Lung (tissue), 11 donors: ENCODE measurements at regions not wholly inside any gene's neighbourhood (a gene's known extent, or its start where the extent isn't known, plus 50 kb on each side); places are given as distances from the start of the nearest gene placed in this dataset.

Experiments
- ATAC-seq: fragments of 200-7000 bp; cut with Tn5 transposase; one replicate; pipeline ENCODE4 v1.9.1; 2020; ENCODE audit warnings: moderate number of reproducible peaks; ENCODE audit not compliant: insufficient read depth, low FRiP score
- DNase-seq, 3 donors: peaks; one replicate each; pipeline ENCODE4 v3.0.0-alpha.2; 2013 to 2017
- H3K27ac ChIP-seq, 2 donors: one replicate each; pipeline ENCODE4 v1.5.1; 2013; ENCODE audit warnings: mild to moderate bottlenecking in 2 of 2, moderate library complexity in 2 of 2, control low read depth in 1 of 2, inconsistent platforms in 1 of 2, low read depth in 1 of 2, low read length in 1 of 2
- H3K27me3 ChIP-seq, 3 donors: one replicate each; pipeline ENCODE4 v1.5.1; 2013; ENCODE audit warnings: low read length in 2 of 3; ENCODE audit not compliant: control insufficient read depth in 3 of 3, insufficient read depth in 3 of 3
- H3K36me3 ChIP-seq, 4 donors: one replicate each; pipeline ENCODE4 v1.5.1; 2013; ENCODE audit warnings: low read length in 4 of 4, mild to moderate bottlenecking in 1 of 4, moderate library complexity in 1 of 4; ENCODE audit not compliant: control insufficient read depth in 4 of 4, insufficient read depth in 4 of 4
- H3K4me1 ChIP-seq, 5 donors: one replicate each; pipeline ENCODE4 v1.5.1; 2013; ENCODE audit warnings: low read length in 5 of 5, mild to moderate bottlenecking in 2 of 5, moderate library complexity in 1 of 5; ENCODE audit not compliant: control insufficient read depth in 5 of 5, insufficient read depth in 5 of 5
- H3K4me3 ChIP-seq: one replicate; pipeline ENCODE4 v1.5.1; 2013; ENCODE audit warnings: mild to moderate bottlenecking, control low read depth, moderate library complexity
- H3K9ac ChIP-seq, 2 donors: one replicate each; pipeline ENCODE4 v1.5.1; 2013; ENCODE audit warnings: low read length in 2 of 2, control low read depth in 1 of 2; ENCODE audit not compliant: insufficient read depth in 1 of 2
- H3K9me3 ChIP-seq, 4 donors: one replicate each; pipeline ENCODE4 v1.5.1; 2013; ENCODE audit warnings: low read length in 3 of 4, mild to moderate bottlenecking in 1 of 4, moderate library complexity in 1 of 4; ENCODE audit not compliant: control insufficient read depth in 4 of 4, insufficient read depth in 3 of 4
- CTCF ChIP-seq: IDR thresholded peaks from 2 replicates; pipeline ENCODE4 v1.5.1; 2012; ENCODE audit warnings: mild to moderate bottlenecking; ENCODE audit errors: control extremely low read depth, extremely low read depth
- WGBS, 2 donors: extraction: QIAGEN DNeasy Blood & Tissue Kit; methylation state at CpG; one replicate each; pipeline ENCODE4 v1.1.7; 2013; 5-methylcytosine and 5-hydroxymethylcytosine counted together
- donor health status: control.
- donor health status: control.
- donor health status: Bipolar disorder and iron deficiency.
- donor health status: healthy.
- donor health status: DM: yes; HTN: yes; CAD: no.

GRCh38 chr10:33673839-33674415 lies 339.5 kb upstream of the NRP1 start:
- no peak for TF ChIP-seq CTCF
- ATAC-seq: no peak
- Histone ChIP-seq H3K36me3 (no peaks in the 10 kb centered on the region), H3K9ac (no peak overlapping the region), H3K4me1 (peaks cover 0 to 13% (median 2%) of the 10 kb centered on the region in 5 donors), H3K27me3 (no peaks in the 10 kb centered on the region), H3K27ac (no peak overlapping the region), H3K9me3 (no peaks in the 10 kb centered on the region), H3K4me3 (no peak overlapping the region)
- 84 to 90% methylated on average over 3 of the region's 3 CpGs for WGBS, 2 donors
- DNase-seq: no peak

DNA sequence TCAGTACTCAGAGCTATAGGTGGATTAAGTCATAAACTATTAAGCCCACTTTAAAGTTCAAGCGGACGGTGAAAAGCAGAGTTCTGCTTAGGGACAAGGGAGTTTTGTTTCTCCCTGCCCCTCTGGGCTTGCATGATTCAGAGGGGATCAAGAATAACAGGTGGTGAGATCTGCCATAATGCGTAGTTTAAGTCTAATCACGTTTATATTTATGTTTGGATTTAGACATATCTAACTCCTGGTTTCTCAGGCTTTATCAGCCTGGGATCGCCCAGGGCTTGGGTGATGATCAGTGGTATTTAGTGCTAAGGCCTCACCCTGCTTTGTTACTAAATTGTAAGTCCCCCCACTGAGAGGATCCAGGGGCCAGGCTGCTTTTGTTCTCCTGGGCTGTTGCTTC lies 335.4 kb upstream of the NRP1 start:
- Histone ChIP-seq H3K27me3 (no peaks in the 10 kb centered on the region), H3K4me3 (no peak overlapping the region), H3K27ac (no peak overlapping the region), H3K4me1 (peaks cover 0 to 1% (median 0%) of the 10 kb centered on the region in 5 donors), H3K36me3 (no peaks in the 10 kb centered on the region), H3K9ac (no peak overlapping the region), H3K9me3 (no peaks in the 10 kb centered on the region)
- 94 to 98% methylated on average over 5 of the region's 5 CpGs for WGBS, 2 donors
- ATAC-seq: no peak
- TF ChIP-seq CTCF: no peak
- no peak for DNase-seq

- H3K27ac ChIP-seq: no peak overlapping the region
- no peaks in the 10 kb centered on the region for H3K27me3 ChIP-seq
- DNase-seq (no peak), ATAC-seq (no peak)
- no peak overlapping the region for H3K9ac ChIP-seq
- no peak overlapping the region for H3K4me3 ChIP-seq
- WGBS, 2 donors: 75 to 82% methylated on average over 5 of the region's 5 CpGs
- peaks cover 0 to 3% (median 0%) of the 10 kb centered on the region in 5 donors for H3K4me1 ChIP-seq
- TF ChIP-seq CTCF: no peak
- H3K36me3 ChIP-seq: no peaks in the 10 kb centered on the region
- H3K9me3 ChIP-seq: peaks cover 0 to 3% (median 0%) of the 10 kb centered on the region in 4 donors
These were observed 332.4 kb upstream of the NRP1 start for GRCh38 chr10:33666686-33667480.
